Breast epithelium (tissue), 4 donors: ENCODE measurements at regions not wholly inside any gene's neighbourhood (a gene's known extent, or its start where the extent isn't known, plus 50 kb on each side); places are given as distances from the start of the nearest gene placed in this dataset.

Experiments used
- DNase-seq, 2 donors: peaks; one replicate each; pipeline ENCODE4 v3.0.0-alpha.2; 2019; ENCODE audit warnings: low spot score in 2 of 2
- H3K27ac ChIP-seq, 2 donors: fragments of 200-600 bp; sonication (generic) in 1 of 2; one replicate each; pipeline ENCODE4 v1.5.1; 2016 to 2019; ENCODE audit warnings: mild to moderate bottlenecking in 1 of 2
- H3K27me3 ChIP-seq, 2 donors: fragments of 200-600 bp; sonication (generic) in 1 of 2; one replicate each; pipeline versions ENCODE4 v1.5.1 to v1.6.0; 2017 to 2019; ENCODE audit warnings: control low read depth in 1 of 2, mild to moderate bottlenecking in 1 of 2
- H3K36me3 ChIP-seq: fragments of 200-600 bp; one replicate; pipeline ENCODE4 v1.5.1; 2019
- H3K4me1 ChIP-seq, 2 donors: fragments of 200-600 bp; sonication (generic); one replicate each; pipeline ENCODE4 v1.5.1; 2016 to 2019; ENCODE audit warnings: control low read depth in 1 of 2
- H3K4me3 ChIP-seq, 3 donors: fragments of 200-600 bp; sonication (generic); 1 replicate in 2 of 3; 2 replicates in 1 of 3; pipeline ENCODE4 v1.5.1; 2016 to 2019; ENCODE audit warnings: mild to moderate bottlenecking in 3 of 3, moderate library complexity in 2 of 3
- H3K9me3 ChIP-seq, 2 donors: fragments of 200-600 bp; sonication (generic) in 1 of 2; one replicate each; pipeline ENCODE4 v1.5.1; 2016 to 2019; ENCODE audit warnings: control low read depth in 1 of 2
- POLR2A ChIP-seq: fragments of 450-650 bp; IDR thresholded peaks from one replicate; pipeline ENCODE4 v1.6.1; 2016; ENCODE audit warnings: antibody characterized with exemption, mild to moderate bottlenecking, moderate library complexity
- POLR2AphosphoS5 ChIP-seq, 3 donors: sonication (generic); formaldehyde crosslinking; IDR thresholded peaks; one replicate each; pipeline ENCODE4 v1.6.1; 2017; ENCODE audit warnings: antibody characterized with exemption in 3 of 3
- intact Hi-C: fragments of 100-400 bp; cut with DNase I; formaldehyde crosslinking; loops from one replicate; pipeline ENCODE4 v1.15.1; 2023; ENCODE audit warnings: low total_unique reads
- TF ChIP-seq, protein P1 (sequence below), 3 donors: fragments of 450-650 bp; IDR thresholded peaks; one replicate each; pipeline ENCODE4 v1.5.1; 2016 to 2017; ENCODE audit warnings: antibody characterized with exemption in 3 of 3, mild to moderate bottlenecking in 3 of 3, moderate library complexity in 3 of 3

DNA sequence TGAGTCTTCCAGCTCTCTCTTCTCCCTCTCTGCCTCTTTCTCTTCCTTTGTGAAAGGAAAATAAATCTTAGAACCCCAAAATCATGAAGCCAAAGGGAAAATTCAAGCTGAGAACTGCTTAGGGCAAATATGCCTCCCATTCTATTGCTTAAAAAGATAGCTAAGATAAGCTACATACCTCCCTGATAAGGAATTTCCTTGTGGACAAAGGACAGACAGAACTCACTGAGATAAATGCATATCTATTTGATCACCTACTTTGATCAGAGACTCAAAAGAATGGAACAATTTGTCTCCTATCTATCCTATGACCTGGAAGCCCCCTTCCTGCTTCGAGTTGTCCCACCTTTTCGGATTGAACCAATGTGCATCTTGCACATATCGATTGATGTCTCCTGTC is 220.6 kb upstream of the NMUR2 start:
- Histone ChIP-seq H3K4me1 (no peaks in the 10 kb centered on the region), H3K27me3 (no peaks in the 10 kb centered on the region), H3K4me3 (no peak overlapping the region), H3K27ac (no peak overlapping the region), H3K36me3 (no peaks in the 10 kb centered on the region), H3K9me3 (no peaks in the 10 kb centered on the region)
- DNase-seq, result no peak
- no peak for TF ChIP-seq POLR2AphosphoS5 (IDR thresholded peaks at IDR 0.05)
- TF ChIP-seq, protein P1, sequence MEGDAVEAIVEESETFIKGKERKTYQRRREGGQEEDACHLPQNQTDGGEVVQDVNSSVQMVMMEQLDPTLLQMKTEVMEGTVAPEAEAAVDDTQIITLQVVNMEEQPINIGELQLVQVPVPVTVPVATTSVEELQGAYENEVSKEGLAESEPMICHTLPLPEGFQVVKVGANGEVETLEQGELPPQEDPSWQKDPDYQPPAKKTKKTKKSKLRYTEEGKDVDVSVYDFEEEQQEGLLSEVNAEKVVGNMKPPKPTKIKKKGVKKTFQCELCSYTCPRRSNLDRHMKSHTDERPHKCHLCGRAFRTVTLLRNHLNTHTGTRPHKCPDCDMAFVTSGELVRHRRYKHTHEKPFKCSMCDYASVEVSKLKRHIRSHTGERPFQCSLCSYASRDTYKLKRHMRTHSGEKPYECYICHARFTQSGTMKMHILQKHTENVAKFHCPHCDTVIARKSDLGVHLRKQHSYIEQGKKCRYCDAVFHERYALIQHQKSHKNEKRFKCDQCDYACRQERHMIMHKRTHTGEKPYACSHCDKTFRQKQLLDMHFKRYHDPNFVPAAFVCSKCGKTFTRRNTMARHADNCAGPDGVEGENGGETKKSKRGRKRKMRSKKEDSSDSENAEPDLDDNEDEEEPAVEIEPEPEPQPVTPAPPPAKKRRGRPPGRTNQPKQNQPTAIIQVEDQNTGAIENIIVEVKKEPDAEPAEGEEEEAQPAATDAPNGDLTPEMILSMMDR (IDR thresholded peaks at IDR 0.05), result no peak
- no peak for TF ChIP-seq POLR2A
- intact Hi-C loops, result no loop called here

DNA sequence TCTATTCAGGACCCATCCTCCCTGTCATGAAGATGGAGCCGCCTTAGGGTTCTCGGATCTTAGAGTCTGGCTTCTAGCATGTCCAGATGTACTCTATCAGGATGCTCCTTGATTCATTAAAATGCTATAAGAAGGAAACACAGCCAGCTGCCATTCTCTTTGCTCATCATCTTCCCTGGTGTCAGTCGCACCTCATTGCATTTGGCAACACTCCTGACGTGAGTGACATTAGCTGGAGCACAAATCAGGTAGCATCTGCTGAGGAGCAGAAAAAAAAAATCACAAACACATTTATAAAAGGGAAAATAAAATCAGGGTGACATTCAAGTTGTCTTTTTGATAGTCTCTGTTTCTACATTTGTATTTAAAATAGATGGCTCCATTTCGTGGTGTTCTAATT is 226.1 kb upstream of the NMUR2 start:
- no peaks in the 10 kb centered on the region for H3K4me1 ChIP-seq
- intact Hi-C loops, result no loop called here
- TF ChIP-seq POLR2AphosphoS5 (IDR thresholded peaks at IDR 0.05), result no peak
- TF ChIP-seq, protein P1 (IDR thresholded peaks at IDR 0.05), result no peak
- TF ChIP-seq POLR2A, result no peak
- H3K27ac ChIP-seq, result no peak overlapping the region
- H3K4me3 ChIP-seq, result no peak overlapping the region
- H3K9me3 ChIP-seq, result no peaks in the 10 kb centered on the region
- H3K27me3 ChIP-seq, result no peaks in the 10 kb centered on the region
- no peaks in the 10 kb centered on the region for H3K36me3 ChIP-seq
- DNase-seq, result no peak

DNA sequence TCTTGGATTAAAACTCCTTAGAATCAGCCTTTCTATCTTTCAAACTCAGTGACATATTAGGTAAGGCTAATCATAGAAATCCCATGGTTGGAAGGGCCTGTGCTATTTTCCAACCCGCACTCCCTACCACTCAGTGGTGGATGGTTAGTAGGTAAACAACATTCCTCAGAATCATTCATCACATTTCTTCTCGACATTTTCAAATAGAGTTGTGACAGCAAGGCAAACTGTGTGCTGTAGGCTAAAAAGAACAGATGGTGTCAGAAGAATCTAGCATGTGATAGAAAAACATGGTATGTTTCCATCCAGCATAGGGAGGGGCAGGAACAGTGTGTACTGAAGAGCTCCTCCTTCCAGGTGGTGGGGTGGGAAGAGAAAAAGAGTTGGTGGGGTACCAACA is 227.3 kb upstream of the NMUR2 start:
- Histone ChIP-seq H3K4me3 (no peak overlapping the region), H3K9me3 (no peaks in the 10 kb centered on the region), H3K27me3 (no peaks in the 10 kb centered on the region), H3K36me3 (no peaks in the 10 kb centered on the region), H3K27ac (no peak overlapping the region), H3K4me1 (no peaks in the 10 kb centered on the region)
- DNase-seq, result no peak
- intact Hi-C loops, result no loop called here
- no peak for TF ChIP-seq POLR2A
- TF ChIP-seq POLR2AphosphoS5 (IDR thresholded peaks at IDR 0.05), result no peak
- TF ChIP-seq, protein P1 (IDR thresholded peaks at IDR 0.05), result no peak

GRCh38 chr5:152634586-152634985 is 229.5 kb upstream of the NMUR2 start:
- no peak for TF ChIP-seq POLR2AphosphoS5 (IDR thresholded peaks at IDR 0.05)
- TF ChIP-seq POLR2A, result no peak
- TF ChIP-seq, protein P1 (IDR thresholded peaks at IDR 0.05), result no peak
- Histone ChIP-seq H3K36me3 (no peaks in the 10 kb centered on the region), H3K4me3 (no peak overlapping the region), H3K27me3 (no peaks in the 10 kb centered on the region), H3K4me1 (no peaks in the 10 kb centered on the region), H3K27ac (no peak overlapping the region), H3K9me3 (no peaks in the 10 kb centered on the region)
- DNase-seq, result no peak
- intact Hi-C loops, result loop anchor here (1.0 kb wide), 1 partner anchor 14 kb away; no protein-coding TSS in a partner anchor

DNA sequence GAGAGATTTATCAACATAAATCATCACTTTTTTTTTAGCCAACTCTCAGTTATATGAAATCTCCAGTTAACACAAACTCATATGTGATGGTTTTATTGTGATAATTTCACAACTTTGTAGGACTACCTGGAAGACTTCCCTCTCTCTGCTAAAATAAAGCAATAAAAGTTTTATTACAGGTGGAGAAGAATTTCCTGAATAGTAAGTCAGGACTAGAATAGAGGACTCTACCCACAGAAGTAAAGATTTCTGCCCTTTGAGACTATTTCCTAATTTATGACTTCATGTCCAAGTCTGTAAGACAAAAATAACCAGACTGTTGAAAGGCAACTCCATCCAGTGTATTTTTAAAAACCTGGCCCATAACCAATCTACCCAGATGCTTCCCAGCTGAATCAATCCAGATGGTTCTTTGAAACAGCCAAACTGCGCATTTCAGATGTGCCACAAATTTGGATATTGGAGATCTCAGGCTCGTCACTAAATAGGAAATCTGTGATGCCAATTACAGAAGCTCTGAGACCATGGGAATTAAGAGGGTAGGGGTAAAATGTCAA is 234.0 kb upstream of the NMUR2 start:
- no peaks in the 10 kb centered on the region for H3K27me3 ChIP-seq
- H3K9me3 ChIP-seq, result no peaks in the 10 kb centered on the region
- no peak overlapping the region for H3K4me3 ChIP-seq
- H3K27ac ChIP-seq, result no peak overlapping the region
- H3K4me1 ChIP-seq, result no peaks in the 10 kb centered on the region
- intact Hi-C loops, result no loop called here
- DNase-seq, result no peak
- H3K36me3 ChIP-seq, result no peaks in the 10 kb centered on the region
- TF ChIP-seq POLR2AphosphoS5 (IDR thresholded peaks at IDR 0.05) (no peak), POLR2A (no peak)
- TF ChIP-seq, protein P1 (IDR thresholded peaks at IDR 0.05), result no peak
